GM12878 (cell line): ENCODE measurements at regions not wholly inside any gene's neighbourhood (a gene's known extent, or its start where the extent isn't known, plus 50 kb on each side); places are given as distances from the start of the nearest gene placed in this dataset.

Experiments used
- ATAC-seq: fragments of 200-7000 bp; cut with Tn5 transposase; 3 replicates; pipeline ENCODE4 v1.9.1; 2020; ENCODE audit warnings: mild to moderate bottlenecking, moderate library complexity
- BruUV-seq: library from RNA; stranded (reverse); fragments of 400-500 nt; replicated peaks from 2 replicates; lab custom pipeline; 2021; lab: Mats Ljungman, UMichigan
- CTCF ChIA-PET: fragments of 300-600 bp; sonication (Branson Sonifier 250); formaldehyde crosslinking; extraction: SDS; loops from one replicate; lab custom pipeline; 2021; ENCODE audit warnings: inconsistent platforms; lab: Yijun Ruan, JAX
- POLR2A ChIA-PET: fragments of 350-600 bp; formaldehyde crosslinking; extraction: SDS; loops from one replicate; lab custom pipeline; 2021; ENCODE audit warnings: inconsistent platforms; lab: Charles Lee
- RAD21 ChIA-PET: fragments of 300-600 bp; sonication (Branson Sonifier 250); formaldehyde crosslinking; loops from one replicate; lab custom pipeline; 2023; ENCODE audit warnings: antibody characterized with exemption; ENCODE audit not compliant: unreplicated experiment; lab: Charles Lee
- SMC1A ChIA-PET: fragments of 300-600 bp; sonication (Branson Sonifier 250); formaldehyde crosslinking; loops from one replicate; lab custom pipeline; 2023; ENCODE audit not compliant: unreplicated experiment, uncharacterized antibody; lab: Charles Lee
- DNase-seq: peaks from one replicate; pipeline ENCODE4 v3.0.0-alpha.2; 2011; ENCODE audit warnings: low read depth, low spot score
- FAIRE-seq: peaks from 3 replicates; lab custom pipeline; 2011; peaks lifted over from hg19 to GRCh38; lab: Jason Lieb, UNC
- H2AFZ ChIP-seq: 2 replicates; pipeline ENCODE4 v1.6.0; 2011; ENCODE audit warnings: low read depth, low read length, control low read depth; ENCODE audit not compliant: control insufficient read depth
- H3K27ac ChIP-seq: 2 replicates; pipeline ENCODE4 v1.5.1; 2011; ENCODE audit warnings: control low read depth; ENCODE audit not compliant: control insufficient read depth, insufficient read depth
- H3K27me3 ChIP-seq, 2 experiments: replicated peaks in 1 of 2; 2 replicates each; pipeline versions ENCODE4 v1.6.0 to v1.6.1; 2011; ENCODE audit warnings: low read length in 1 of 2; ENCODE audit not compliant: control insufficient read depth in 2 of 2, insufficient read depth in 2 of 2
- H3K36me3 ChIP-seq, 2 experiments: 2 replicates each; pipeline ENCODE4 v1.5.1; 2011; ENCODE audit warnings: low read length in 1 of 2; ENCODE audit not compliant: control insufficient read depth in 2 of 2, insufficient read depth in 2 of 2
- H3K4me1 ChIP-seq: 2 replicates; pipeline ENCODE4 v1.6.1; 2011; ENCODE audit warnings: mild to moderate bottlenecking, low read length, moderate library complexity, mixed read lengths; ENCODE audit not compliant: control insufficient read depth, insufficient read depth
- H3K4me2 ChIP-seq: 2 replicates; pipeline ENCODE4 v1.6.0; 2011; ENCODE audit warnings: control low read depth; ENCODE audit not compliant: control insufficient read depth, insufficient read depth
- H3K4me3 ChIP-seq: fragments of 200-600 bp; sonication (generic); 2 replicates; pipeline ENCODE4 v1.5.1; 2016
- H3K79me2 ChIP-seq: 2 replicates; pipeline ENCODE4 v1.6.0; 2011; ENCODE audit warnings: low read length; ENCODE audit not compliant: control insufficient read depth, insufficient read depth
- H3K9ac ChIP-seq: 2 replicates; pipeline ENCODE4 v1.8.0; 2011; ENCODE audit warnings: low read length, control low read depth, mixed read lengths; ENCODE audit not compliant: control insufficient read depth, insufficient read depth
- H3K9me3 ChIP-seq: replicated peaks from 3 replicates; pipeline ENCODE4 v1.5.1; 2011; ENCODE audit warnings: mild to moderate bottlenecking, low read length; ENCODE audit not compliant: control insufficient read depth, insufficient read depth
- H4K20me1 ChIP-seq: 2 replicates; pipeline ENCODE4 v1.6.0; 2011; ENCODE audit not compliant: control insufficient read depth, insufficient read depth
- EZH2 ChIP-seq: IDR thresholded peaks from 2 replicates; pipeline ENCODE4 v1.6.1; 2012; ENCODE audit warnings: low read depth, mild to moderate bottlenecking, control low read depth, inconsistent platforms, low read length, borderline replicate concordance; ENCODE audit not compliant: control insufficient read depth
- IRF4 ChIP-seq: IDR thresholded peaks from 2 replicates; pipeline ENCODE4 v1.6.1; 2011; ENCODE audit warnings: low read depth, low read length
- MEF2A ChIP-seq: IDR thresholded peaks from 2 replicates; pipeline ENCODE4 v1.6.1; 2011; ENCODE audit warnings: low read depth, mild to moderate bottlenecking, low read length, moderate library complexity; ENCODE audit not compliant: insufficient read depth
- NFYA ChIP-seq: IDR thresholded peaks from 2 replicates; pipeline ENCODE4 v1.6.1; 2011; ENCODE audit warnings: low read depth, mild to moderate bottlenecking, low read length, improper control_type of control experiment, borderline replicate concordance
- NR2C1 ChIP-seq: fragments of 450-650 bp; IDR thresholded peaks from 2 replicates; pipeline ENCODE4 v1.6.1; 2017; ENCODE audit warnings: antibody characterized with exemption, mild to moderate bottlenecking, moderate library complexity
- RAD51 ChIP-seq: fragments of 450-650 bp; IDR thresholded peaks from 2 replicates; pipeline ENCODE4 v1.6.1; 2016; ENCODE audit warnings: moderate library complexity, mild to moderate bottlenecking, inconsistent platforms
- RELA ChIP-seq: fragments of 450-650 bp; IDR thresholded peaks from 2 replicates; pipeline ENCODE4 v1.8.0; 2014; ENCODE audit warnings: borderline replicate concordance; ENCODE audit not compliant: partially characterized antibody
- RELB ChIP-seq: fragments of 450-650 bp; IDR thresholded peaks from 2 replicates; pipeline ENCODE4 v1.6.1; 2017; ENCODE audit warnings: low read depth, mild to moderate bottlenecking, moderate library complexity
- RUNX3 ChIP-seq: IDR thresholded peaks from 2 replicates; pipeline ENCODE4 v1.6.1; 2012; ENCODE audit warnings: low read length, inconsistent platforms
- SIX5 ChIP-seq: IDR thresholded peaks from 2 replicates; pipeline ENCODE4 v1.6.1; 2011; ENCODE audit warnings: mild to moderate bottlenecking, low read depth, low read length, moderate library complexity; ENCODE audit not compliant: severe bottlenecking
- USF2 ChIP-seq: IDR thresholded peaks from 2 replicates; pipeline ENCODE4 v1.6.1; 2011; ENCODE audit warnings: low read depth, low read length, improper control_type of control experiment, borderline replicate concordance
- WGBS: methylation state at CpG from one replicate; pipeline ENCODE4 v1.1.6; 2016; ENCODE audit warnings: low lambda C conversion rate; ENCODE audit not compliant: insufficient replicate concordance, insufficient coverage; ENCODE audit errors: missing lambda C conversion rate; 5-methylcytosine and 5-hydroxymethylcytosine counted together
- in situ Hi-C: fragments of 300-500 bp; cut with MboI; formaldehyde crosslinking; loops from 9 replicates; pipeline ENCODE4 v1.14.3; 2018; ENCODE audit warnings: mixed read lengths
- intact Hi-C: fragments of 100-400 bp; cut with micrococcal nuclease; formaldehyde crosslinking; loops from one replicate; pipeline ENCODE4 v1.14.2; 2022; ENCODE audit not compliant: unreplicated experiment

- Histone ChIP-seq H4K20me1 (no peaks in the 10 kb centered on the region), H3K27me3 (no peaks in the 10 kb centered on the region), H2AFZ (no peak overlapping the region), H3K36me3 (no peaks in the 10 kb centered on the region), H3K79me2 (no peaks in the 10 kb centered on the region), H3K4me3 (no peak overlapping the region), H3K27ac (no peak overlapping the region), H3K4me2 (no peak overlapping the region), H3K9ac (no peak overlapping the region), H3K9me3 (no peaks in the 10 kb centered on the region; the same call in 2 of the 3 replicates), H3K4me1 (peaks cover 18% of the 10 kb centered on the region)
- FAIRE-seq, result no peak
- BruUV-seq, result no TSS peak
- ChIA-PET POLR2A (interaction anchor here (0.6 kb wide), 2 partner anchors 137 to 1037 kb away, joined by 3 to 4 read pairs; no protein-coding TSS in a partner anchor), RAD21 (no interaction called here), SMC1A (interaction anchor here (0.6 to 2.2 kb wide), 4 partner anchors 9 to 64 kb away, joined by 3 to 7 read pairs (median 4); no protein-coding TSS in a partner anchor), CTCF (interaction anchor here (0.8 to 1.5 kb wide), 6 partner anchors 10 to 147 kb away, joined by 3 to 5 read pairs (median 3); no protein-coding TSS in a partner anchor)
- in situ Hi-C loops (no loop called here), intact Hi-C loops (no loop called here)
- no peak for DNase-seq
- WGBS, result 65% methylated on average over 2 of the region's 2 CpGs
- no peak for ATAC-seq
- no peak for TF ChIP-seq SIX5
- no peak for TF ChIP-seq NR2C1
- no peak for TF ChIP-seq RAD51
- TF ChIP-seq RELB, result no peak
- no peak for TF ChIP-seq EZH2
- TF ChIP-seq USF2, result no peak
- no peak for TF ChIP-seq IRF4
- TF ChIP-seq RELA, result no peak
- TF ChIP-seq MEF2A, result no peak
- no peak for TF ChIP-seq RUNX3
- no peak for TF ChIP-seq NFYA
Measured at GRCh38 chr11:116059919-116060318, 555.7 kb upstream of the CADM1 start.
